Smooth muscle cell (in vitro differentiated cells): ENCODE measurements at regions not wholly inside any gene's neighbourhood (a gene's known extent, or its start where the extent isn't known, plus 50 kb on each side); places are given as distances from the start of the nearest gene placed in this dataset.

Experiments
- DNase-seq: peaks from one replicate; lab custom pipeline; 2025; ENCODE audit not compliant: unreplicated experiment; lab: John Stamatoyannopoulos, UW
- H2AFZ ChIP-seq: fragments of 200-600 bp; sonication (generic); 2 replicates; pipeline ENCODE4 v1.6.0; 2016; ENCODE audit warnings: antibody characterized with exemption, low read depth, mild to moderate bottlenecking
- H3F3A ChIP-seq: fragments of 200-600 bp; sonication (generic); 2 replicates; pipeline ENCODE4 v1.6.0; 2017; ENCODE audit warnings: antibody characterized with exemption, low read depth
- H3K27ac ChIP-seq: fragments of 200-600 bp; sonication (generic); 2 replicates; pipeline ENCODE4 v1.5.1; 2016; ENCODE audit warnings: low read depth, mild to moderate bottlenecking
- H3K27me3 ChIP-seq: fragments of 200-600 bp; sonication (generic); 2 replicates; pipeline ENCODE4 v1.6.1; 2016; ENCODE audit warnings: low read depth, mild to moderate bottlenecking
- H3K36me3 ChIP-seq: fragments of 200-600 bp; sonication (generic); 2 replicates; pipeline ENCODE4 v1.5.1; 2016; ENCODE audit warnings: low read depth
- H3K4me1 ChIP-seq: fragments of 200-600 bp; sonication (generic); 2 replicates; pipeline ENCODE4 v1.5.1; 2016; ENCODE audit warnings: low read depth
- H3K4me2 ChIP-seq: fragments of 200-600 bp; sonication (generic); 2 replicates; pipeline ENCODE4 v1.6.0; 2016; ENCODE audit warnings: mild to moderate bottlenecking
- H3K4me3 ChIP-seq: fragments of 200-600 bp; sonication (generic); 2 replicates; pipeline ENCODE4 v1.5.1; 2016; ENCODE audit warnings: mild to moderate bottlenecking
- H3K79me2 ChIP-seq: fragments of 200-600 bp; sonication (generic); 2 replicates; pipeline ENCODE4 v1.6.0; 2016; ENCODE audit warnings: low read depth, mild to moderate bottlenecking
- H3K9ac ChIP-seq: fragments of 200-600 bp; sonication (generic); 2 replicates; pipeline ENCODE4 v1.6.0; 2016; ENCODE audit warnings: low read depth
- H3K9me3 ChIP-seq: fragments of 200-600 bp; sonication (generic); replicated peaks from 2 replicates; pipeline ENCODE4 v1.5.1; 2016; ENCODE audit warnings: low read depth
- H4K20me1 ChIP-seq: fragments of 200-600 bp; sonication (generic); 2 replicates; pipeline ENCODE4 v1.6.0; 2016; ENCODE audit warnings: low read depth
- CTCF ChIP-seq: fragments of 200-600 bp; sonication (generic); IDR thresholded peaks from 2 replicates; pipeline ENCODE4 v1.5.1; 2017; ENCODE audit warnings: borderline replicate concordance, mild to moderate bottlenecking, antibody characterized with exemption; ENCODE audit not compliant: insufficient read depth, poor library complexity, severe bottlenecking
- WGBS: methylation state at CpG from one replicate; pipeline ENCODE4 v1.1.7; 2016; ENCODE audit warnings: low lambda C conversion rate; 5-methylcytosine and 5-hydroxymethylcytosine counted together

GRCh38 chr5:156178117-156178516 lies 148.8 kb upstream of the SGCD start:
- Histone ChIP-seq H3K27ac (no peak overlapping the region), H4K20me1 (no peaks in the 10 kb centered on the region), H3K36me3 (no peaks in the 10 kb centered on the region), H3K4me2 (no peak overlapping the region), H3K9ac (no peak overlapping the region), H3K4me1 (peaks cover 9% of the 10 kb centered on the region), H3K79me2 (no peaks in the 10 kb centered on the region), H3K4me3 (no peak overlapping the region), H3K27me3 (peaks cover 5% of the 10 kb centered on the region), H3F3A (no peaks in the 10 kb centered on the region), H2AFZ (no peak overlapping the region), H3K9me3 (no peaks in the 10 kb centered on the region)
- WGBS: 94% methylated on average over 5 of the region's 5 CpGs
- no peak for DNase-seq
- no peak for TF ChIP-seq CTCF

GRCh38 chr5:156181656-156182055 lies 145.3 kb upstream of the SGCD start:
- Histone ChIP-seq H3K4me1 (peaks cover 9% of the 10 kb centered on the region), H3K79me2 (no peaks in the 10 kb centered on the region), H3K4me2 (no peak overlapping the region), H3K27ac (no peak overlapping the region), H3F3A (no peaks in the 10 kb centered on the region), H3K36me3 (no peaks in the 10 kb centered on the region), H3K4me3 (no peak overlapping the region), H3K27me3 (no peaks in the 10 kb centered on the region), H4K20me1 (no peaks in the 10 kb centered on the region), H2AFZ (no peak overlapping the region), H3K9me3 (no peaks in the 10 kb centered on the region), H3K9ac (no peak overlapping the region)
- whole genome bisulfite sequencing: 13% methylated on average over 1 of the region's 1 CpG
- no peak for TF ChIP-seq CTCF
- DNase-seq: no peak

DNA sequence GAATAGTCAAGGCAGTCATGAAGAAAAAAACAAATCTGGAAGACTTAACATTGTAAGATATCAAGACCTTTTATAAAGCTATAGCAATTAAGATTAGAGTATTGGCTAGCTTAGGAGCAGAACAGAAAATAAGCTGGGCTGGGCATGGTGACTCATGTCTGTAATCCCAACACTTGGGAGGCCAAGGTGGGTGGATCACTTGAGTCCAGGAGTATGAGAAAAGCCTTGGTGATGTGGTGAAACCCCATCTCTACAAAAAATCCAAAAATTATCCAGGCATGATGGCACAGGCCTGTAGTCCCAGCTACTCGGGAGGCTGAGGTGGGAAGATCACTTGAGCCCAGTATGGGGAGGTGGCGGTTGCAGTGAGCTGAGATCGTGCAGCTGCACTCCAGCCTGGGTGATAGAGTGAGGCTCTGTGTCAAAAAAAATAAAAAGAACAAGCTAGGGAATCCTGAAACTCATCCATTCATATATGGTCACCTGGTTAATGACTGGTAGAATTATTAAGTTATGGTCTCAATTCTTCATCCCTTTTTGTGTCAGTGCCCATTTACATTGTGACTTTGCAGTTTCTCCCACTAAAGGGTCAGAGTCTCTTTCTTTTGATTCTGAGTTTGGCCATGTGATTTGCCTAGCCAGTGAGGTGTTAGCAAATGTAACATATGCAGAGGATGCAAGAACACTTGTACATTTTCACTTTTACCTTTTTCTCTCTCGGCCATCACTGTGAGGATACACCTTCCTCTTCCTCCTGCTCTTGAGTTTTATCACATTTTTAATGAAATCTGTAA lies 144.6 kb upstream of the SGCD start:
- Histone ChIP-seq H3K9ac (no peak overlapping the region), H3K36me3 (no peaks in the 10 kb centered on the region), H3K9me3 (no peaks in the 10 kb centered on the region), H3K4me2 (no peak overlapping the region), H2AFZ (no peak overlapping the region), H3F3A (no peaks in the 10 kb centered on the region), H3K27ac (no peak overlapping the region), H3K4me1 (peaks cover 9% of the 10 kb centered on the region), H3K27me3 (no peaks in the 10 kb centered on the region), H3K4me3 (no peak overlapping the region), H4K20me1 (no peaks in the 10 kb centered on the region), H3K79me2 (no peaks in the 10 kb centered on the region)
- 67% methylated on average over 4 of the region's 4 CpGs for WGBS
- no peak for DNase-seq
- TF ChIP-seq CTCF: no peak

DNA sequence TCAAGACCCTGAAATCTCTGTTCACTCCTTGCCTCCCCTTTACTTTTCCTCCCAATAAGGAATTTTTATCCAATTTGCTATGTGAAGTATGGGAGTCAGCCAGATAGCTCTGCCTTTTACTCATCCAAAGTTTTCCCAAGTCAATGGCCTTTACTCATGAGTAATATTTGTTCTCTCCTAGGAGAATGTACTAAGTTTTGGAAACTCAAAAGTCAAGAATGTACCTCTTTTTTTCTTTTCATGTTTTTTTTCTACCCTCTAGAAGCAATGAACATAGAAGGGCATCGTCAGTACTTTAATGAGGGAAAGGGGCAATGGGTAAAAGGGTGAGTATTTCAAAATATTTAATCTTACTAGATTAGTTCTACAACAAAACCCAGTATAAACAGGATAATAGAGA lies 140.2 kb upstream of the SGCD start:
- no peaks in the 10 kb centered on the region for H3K79me2 ChIP-seq
- H3K9ac ChIP-seq: no peak overlapping the region
- H3K27me3 ChIP-seq: no peaks in the 10 kb centered on the region
- no peak overlapping the region for H2AFZ ChIP-seq
- no peaks in the 10 kb centered on the region for H4K20me1 ChIP-seq
- no peaks in the 10 kb centered on the region for H3K36me3 ChIP-seq
- no peak for TF ChIP-seq CTCF
- H3K4me2 ChIP-seq: no peak overlapping the region
- H3K27ac ChIP-seq: no peak overlapping the region
- 45% methylated on average over 1 of the region's 1 CpG for WGBS
- H3K4me1 ChIP-seq: peaks cover 3% of the 10 kb centered on the region
- H3K4me3 ChIP-seq: no peak overlapping the region
- H3K9me3 ChIP-seq: no peaks in the 10 kb centered on the region
- H3F3A ChIP-seq: no peaks in the 10 kb centered on the region
- DNase-seq: no peak
